ENCODE measurements at regions not wholly inside any gene's neighbourhood (a gene's known extent, or its start where the extent isn't known, plus 50 kb on each side); places are given as distances from the start of the nearest gene placed in this dataset.

- Histone ChIP-seq H3K27me3 (no peaks in the 10 kb centered on the region), H3K27ac (no peak overlapping the region), H3K9me3 (no peaks in the 10 kb centered on the region), H3K36me3 (no peaks in the 10 kb centered on the region), H3K4me1 (no peaks in the 10 kb centered on the region), H3K4me3 (no peak overlapping the region)
- intact Hi-C loops (cut with DNase I), result loop anchor here in 1 of 10 donors (10.0 kb wide), 1 partner anchor 73 kb away; no protein-coding TSS in a partner anchor
- no peak for DNase-seq
- no peak for TF ChIP-seq POLR2A (IDR thresholded peaks at IDR 0.05)
- TF ChIP-seq CTCF (IDR thresholded peaks at IDR 0.05), result no peak
- no peak for ATAC-seq
These were observed 2257.1 kb upstream of the ACO1 start for GRCh38 chr9:30127371-30127770.

- DNase-seq (no peak), ATAC-seq (no peak)
- TF ChIP-seq CTCF (IDR thresholded peaks at IDR 0.05), result no peak
- no peak for TF ChIP-seq POLR2A (IDR thresholded peaks at IDR 0.05)
- intact Hi-C loops (cut with DNase I), result loop anchor here in 1 of 10 donors (10.0 kb wide), 1 partner anchor 64 kb away; no protein-coding TSS in a partner anchor
- 67 to 70% (median 69%) methylated on average over 2 of the region's 2 CpGs for WGBS, 4 donors
- H3K9me3 ChIP-seq, result peaks cover 0 to 4% (median 0%) of the 10 kb centered on the region in 12 donors
- no peaks in the 10 kb centered on the region for H3K36me3 ChIP-seq
- H3K27ac ChIP-seq, result no peak overlapping the region
- no peaks in the 10 kb centered on the region for H3K27me3 ChIP-seq
- H3K4me3 ChIP-seq, result no peak overlapping the region
- H3K4me1 ChIP-seq, result no peaks in the 10 kb centered on the region
These were observed 2244.0 kb upstream of the ACO1 start for GRCh38 chr9:30140407-30140806.

- H3K9me3 ChIP-seq, result peaks cover 0 to 6% (median 0%) of the 10 kb centered on the region in 12 donors
- DNase-seq (no peak), ATAC-seq (no peak)
- no peaks in the 10 kb centered on the region for H3K27me3 ChIP-seq
- H3K4me3 ChIP-seq, result no peak overlapping the region
- no peak for TF ChIP-seq CTCF (IDR thresholded peaks at IDR 0.05)
- TF ChIP-seq POLR2A (IDR thresholded peaks at IDR 0.05), result no peak
- H3K27ac ChIP-seq, result no peak overlapping the region
- H3K36me3 ChIP-seq, result no peaks in the 10 kb centered on the region
- no peaks in the 10 kb centered on the region for H3K4me1 ChIP-seq
- intact Hi-C loops (cut with DNase I), result no loop called here
- 52 to 58% (median 54%) methylated on average over 7 of the region's 7 CpGs for WGBS, 4 donors
These were observed 2223.9 kb upstream of the ACO1 start for GRCh38 chr9:30160570-30160969.

- intact Hi-C loops (cut with DNase I), result no loop called here
- Histone ChIP-seq H3K9me3 (peaks cover 0 to 17% (median 8%) of the 10 kb centered on the region in 12 donors), H3K27ac (no peak overlapping the region), H3K36me3 (no peaks in the 10 kb centered on the region), H3K4me1 (no peaks in the 10 kb centered on the region), H3K4me3 (no peak overlapping the region), H3K27me3 (no peaks in the 10 kb centered on the region)
- DNase-seq (no peak), ATAC-seq (no peak)
- no peak for TF ChIP-seq CTCF (IDR thresholded peaks at IDR 0.05)
- no peak for TF ChIP-seq POLR2A (IDR thresholded peaks at IDR 0.05)
- WGBS, 4 donors, result 83 to 93% (median 86%) methylated on average over 1 of the region's 1 CpG
These were observed 2212.2 kb upstream of the ACO1 start for GRCh38 chr9:30172206-30172605.
